H9 (cell line): ENCODE measurements at regions not wholly inside any gene's neighbourhood (a gene's known extent, or its start where the extent isn't known, plus 50 kb on each side); places are given as distances from the start of the nearest gene placed in this dataset.

Source experiments
- DNase-seq: peaks from one replicate; pipeline ENCODE4 v3.0.0-alpha.2; 2017
- H2AFZ ChIP-seq: one replicate; pipeline ENCODE4 v1.6.1; 2013; ENCODE audit warnings: mild to moderate bottlenecking, low read length, control low read depth, moderate library complexity
- H2AK5ac ChIP-seq: 2 replicates; pipeline ENCODE4 v1.6.1; 2013; ENCODE audit warnings: low read length, control low read depth, mixed read lengths; ENCODE audit not compliant: insufficient read length
- H2BK120ac ChIP-seq: one replicate; pipeline ENCODE4 v1.6.1; 2013; ENCODE audit warnings: low read depth, mild to moderate bottlenecking, low read length, control low read depth, inconsistent platforms; ENCODE audit not compliant: poor library complexity, severe bottlenecking
- H2BK12ac ChIP-seq: 2 replicates; pipeline ENCODE4 v1.6.1; 2013; ENCODE audit warnings: low read length, control low read depth, mixed read lengths, low read depth; ENCODE audit not compliant: insufficient read length
- H2BK15ac ChIP-seq: 2 replicates; pipeline ENCODE4 v1.6.1; 2013; ENCODE audit warnings: low read depth, low read length, control low read depth
- H2BK20ac ChIP-seq: one replicate; pipeline ENCODE4 v1.6.1; 2013; ENCODE audit warnings: low read depth, mild to moderate bottlenecking, low read length, control low read depth, inconsistent platforms; ENCODE audit not compliant: poor library complexity, severe bottlenecking
- H2BK5ac ChIP-seq: 2 replicates; pipeline ENCODE4 v1.6.1; 2013; ENCODE audit warnings: low read length, control low read depth, mixed read lengths; ENCODE audit not compliant: insufficient read length
- H3K14ac ChIP-seq: 2 replicates; pipeline ENCODE4 v1.6.1; 2013; ENCODE audit warnings: low read length, control low read depth; ENCODE audit not compliant: insufficient read depth
- H3K18ac ChIP-seq: 2 replicates; pipeline ENCODE4 v1.6.1; 2013; ENCODE audit warnings: low read depth, mild to moderate bottlenecking, mixed read lengths, low read length, control low read depth; ENCODE audit not compliant: insufficient read length
- H3K23ac ChIP-seq: 2 replicates; pipeline ENCODE4 v1.6.1; 2013; ENCODE audit warnings: low read length, control low read depth, mixed read lengths, low read depth; ENCODE audit not compliant: insufficient read length
- H3K23me2 ChIP-seq: 2 replicates; pipeline ENCODE4 v1.6.1; 2013; ENCODE audit warnings: low read depth, mild to moderate bottlenecking, mixed read lengths, low read length, control low read depth; ENCODE audit not compliant: insufficient read length, poor library complexity, severe bottlenecking
- H3K27ac ChIP-seq: 2 replicates; pipeline ENCODE4 v1.5.1; 2013; ENCODE audit warnings: low read length, control low read depth, mixed read lengths, low read depth; ENCODE audit not compliant: insufficient read length
- H3K27me3 ChIP-seq: 2 replicates; pipeline ENCODE4 v1.6.1; 2013; ENCODE audit warnings: low read length, control low read depth, inconsistent platforms; ENCODE audit not compliant: insufficient read depth
- H3K4ac ChIP-seq: 2 replicates; pipeline ENCODE4 v1.6.1; 2013; ENCODE audit warnings: low read depth, mild to moderate bottlenecking, control low read depth, inconsistent platforms, low read length, moderate library complexity
- H3K4me1 ChIP-seq: 2 replicates; pipeline ENCODE4 v1.6.1; 2013; ENCODE audit warnings: low read length, control low read depth, inconsistent platforms; ENCODE audit not compliant: insufficient read depth
- H3K4me2 ChIP-seq: 2 replicates; pipeline ENCODE4 v1.6.1; 2013; ENCODE audit warnings: low read length, control low read depth, mixed read lengths; ENCODE audit not compliant: insufficient read length, insufficient read depth
- H3K56ac ChIP-seq: 2 replicates; pipeline ENCODE4 v1.6.1; 2013; ENCODE audit warnings: low read depth, mild to moderate bottlenecking, mixed read lengths, low read length, control low read depth; ENCODE audit not compliant: insufficient read length
- H3K79me1 ChIP-seq: 2 replicates; pipeline ENCODE4 v1.6.1; 2013; ENCODE audit warnings: low read depth, mild to moderate bottlenecking, moderate library complexity, low read length, control low read depth, inconsistent platforms; ENCODE audit not compliant: insufficient read depth, poor library complexity, severe bottlenecking
- H3K79me2 ChIP-seq: 2 replicates; pipeline ENCODE4 v1.6.1; 2013; ENCODE audit warnings: low read length, control low read depth, inconsistent platforms; ENCODE audit not compliant: insufficient read depth
- H3K9ac ChIP-seq: 2 replicates; pipeline ENCODE4 v1.6.1; 2013; ENCODE audit warnings: low read length, control low read depth, mixed read lengths; ENCODE audit not compliant: insufficient read length; ENCODE audit errors: extremely low read depth
- H3K9me3 ChIP-seq: one replicate; pipeline ENCODE4 v1.6.1; 2013; ENCODE audit warnings: low read depth, low read length, inconsistent platforms; ENCODE audit not compliant: control insufficient read depth
- H3T11ph ChIP-seq: one replicate; pipeline ENCODE4 v1.6.1; 2013; ENCODE audit warnings: mild to moderate bottlenecking, low read length, control low read depth, inconsistent platforms
- H4K20me1 ChIP-seq: one replicate; pipeline ENCODE4 v1.6.1; 2013; ENCODE audit not compliant: control insufficient read depth, insufficient read length, insufficient read depth
- H4K5ac ChIP-seq: 2 replicates; pipeline ENCODE4 v1.6.1; 2013; ENCODE audit warnings: low read depth, mild to moderate bottlenecking, mixed read lengths, low read length, control low read depth; ENCODE audit not compliant: insufficient read length
- H4K8ac ChIP-seq: replicated peaks from 2 replicates; pipeline ENCODE4 v1.6.1; 2013; ENCODE audit warnings: low read length, control low read depth, mixed read lengths, low read depth; ENCODE audit not compliant: insufficient read length
- H4K91ac ChIP-seq: 2 replicates; pipeline ENCODE4 v1.6.1; 2013; ENCODE audit warnings: low read depth, mild to moderate bottlenecking, moderate library complexity, mixed read lengths, low read length, control low read depth; ENCODE audit not compliant: insufficient read length
- H3K27ac Mint-ChIP-seq, 3 experiments: 2 replicates in 2 of 3; 3 replicates in 1 of 3; pipeline ENCODE4 v1.8.0; 2020 to 2021; ENCODE audit warnings: mixed read lengths in 3 of 3, mild to moderate bottlenecking in 1 of 3, moderate library complexity in 1 of 3
- H3K27me3 Mint-ChIP-seq: 2 replicates; pipeline ENCODE4 v1.8.0; 2021; ENCODE audit warnings: low read depth, mild to moderate bottlenecking, moderate library complexity, mixed read lengths
- H3K36me3 Mint-ChIP-seq, 3 experiments: 2 replicates in 2 of 3; 3 replicates in 1 of 3; pipeline ENCODE4 v1.8.0; 2020 to 2021; ENCODE audit warnings: low read depth in 3 of 3, mixed read lengths in 3 of 3; ENCODE audit not compliant: insufficient read depth in 1 of 3
- H3K4me1 Mint-ChIP-seq, 2 experiments: 2 replicates each; pipeline ENCODE4 v1.8.0; 2020; ENCODE audit warnings: mixed read lengths in 2 of 2
- H3K4me3 Mint-ChIP-seq, 2 experiments: 2 replicates in 1 of 2; 3 replicates in 1 of 2; pipeline ENCODE4 v1.8.0; 2020 to 2021; ENCODE audit warnings: mild to moderate bottlenecking in 2 of 2, mixed read lengths in 2 of 2, moderate library complexity in 1 of 2
- H3K9me3 Mint-ChIP-seq, 2 experiments: 2 replicates in 1 of 2; 3 replicates in 1 of 2; pipeline ENCODE4 v1.8.0; 2020; ENCODE audit warnings: mild to moderate bottlenecking in 2 of 2, mixed read lengths in 2 of 2, moderate library complexity in 1 of 2
- WGBS: extraction: QIAGEN DNeasy Blood & Tissue Kit; methylation state at CpG from one replicate; pipeline ENCODE4 v1.1.7; 2013; ENCODE audit warnings: missing lambda C conversion rate, low lambda C conversion rate, mixed read lengths; ENCODE audit not compliant: insufficient read length; ENCODE audit errors: extremely low coverage; 5-methylcytosine and 5-hydroxymethylcytosine counted together
- TF ChIP-seq, protein P1 (sequence below): fragments of 200-600 bp; sonication (generic); conservative IDR thresholded peaks from 3 replicates; pipeline ENCODE4 v1.8.0; 2021; ENCODE audit warnings: antibody characterized with exemption, mild to moderate bottlenecking

DNA sequence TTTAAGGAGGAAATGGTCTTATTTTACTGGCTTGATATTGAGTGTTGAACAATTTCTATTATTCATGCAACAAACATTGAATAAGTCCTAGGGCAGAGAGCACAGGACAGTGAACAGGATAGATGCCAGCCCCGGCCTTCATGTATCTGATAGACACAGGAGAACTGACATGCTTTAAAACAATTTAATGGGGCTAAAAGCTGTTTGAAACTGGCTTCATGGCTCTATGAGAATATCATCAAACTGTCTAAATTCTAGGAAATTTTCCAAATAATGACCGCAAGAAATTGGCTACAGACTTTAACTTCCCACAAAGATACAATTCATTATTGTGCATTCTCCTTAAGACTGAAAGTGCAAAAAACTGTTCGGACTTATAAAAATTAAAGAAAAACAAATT, 69.0 kb downstream of the ID4 start:
- Histone ChIP-seq H2BK120ac (no peak overlapping the region), H3K18ac (no peak overlapping the region), H3K79me2 (no peaks in the 10 kb centered on the region), H3K4me2 (no peak overlapping the region), H2AFZ (no peak overlapping the region), H3K4ac (no peak overlapping the region), H4K5ac (no peak overlapping the region), H2BK5ac (no peak overlapping the region), H3T11ph (no peak overlapping the region), H3K9ac (no peak overlapping the region), H4K20me1 (no peaks in the 10 kb centered on the region), H3K4me1 (no peaks in the 10 kb centered on the region), H2AK5ac (no peak overlapping the region), H3K23ac (no peak overlapping the region), H3K27me3 (no peaks in the 10 kb centered on the region), H3K79me1 (no peaks in the 10 kb centered on the region), H3K9me3 (no peaks in the 10 kb centered on the region), H3K23me2 (no peaks in the 10 kb centered on the region), H2BK15ac (no peak overlapping the region), H3K27ac (no peak overlapping the region), H4K8ac (no peak overlapping the region), H4K91ac (no peak overlapping the region), H2BK20ac (no peak overlapping the region), H3K56ac (no peak overlapping the region), H3K14ac (no peak overlapping the region), H2BK12ac (no peak overlapping the region)
- WGBS = no CpG with 5 or more reads among the region's 3 CpGs
- H3K4me1 Mint-ChIP-seq = peaks cover 0 to 10% of the 10 kb centered on the region in 2 experiments; a peak in 2 of 4 replicates
- H3K27ac Mint-ChIP-seq = no peak overlapping the region
- H3K36me3 Mint-ChIP-seq = peaks cover 0 to 3% (median 0%) of the 10 kb centered on the region in 3 experiments; a peak in 2 of 7 replicates
- no peak overlapping the region for H3K4me3 Mint-ChIP-seq
- H3K27me3 Mint-ChIP-seq = no peaks in the 10 kb centered on the region
- TF ChIP-seq, protein P1, sequence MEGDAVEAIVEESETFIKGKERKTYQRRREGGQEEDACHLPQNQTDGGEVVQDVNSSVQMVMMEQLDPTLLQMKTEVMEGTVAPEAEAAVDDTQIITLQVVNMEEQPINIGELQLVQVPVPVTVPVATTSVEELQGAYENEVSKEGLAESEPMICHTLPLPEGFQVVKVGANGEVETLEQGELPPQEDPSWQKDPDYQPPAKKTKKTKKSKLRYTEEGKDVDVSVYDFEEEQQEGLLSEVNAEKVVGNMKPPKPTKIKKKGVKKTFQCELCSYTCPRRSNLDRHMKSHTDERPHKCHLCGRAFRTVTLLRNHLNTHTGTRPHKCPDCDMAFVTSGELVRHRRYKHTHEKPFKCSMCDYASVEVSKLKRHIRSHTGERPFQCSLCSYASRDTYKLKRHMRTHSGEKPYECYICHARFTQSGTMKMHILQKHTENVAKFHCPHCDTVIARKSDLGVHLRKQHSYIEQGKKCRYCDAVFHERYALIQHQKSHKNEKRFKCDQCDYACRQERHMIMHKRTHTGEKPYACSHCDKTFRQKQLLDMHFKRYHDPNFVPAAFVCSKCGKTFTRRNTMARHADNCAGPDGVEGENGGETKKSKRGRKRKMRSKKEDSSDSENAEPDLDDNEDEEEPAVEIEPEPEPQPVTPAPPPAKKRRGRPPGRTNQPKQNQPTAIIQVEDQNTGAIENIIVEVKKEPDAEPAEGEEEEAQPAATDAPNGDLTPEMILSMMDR = no peak
- H3K9me3 Mint-ChIP-seq = peaks cover 6 to 8% of the 10 kb centered on the region in 2 experiments; a peak in 4 of 5 replicates
- no peak for DNase-seq
